Upper lobe of left lung (tissue), 4 donors: ENCODE measurements at regions not wholly inside any gene's neighbourhood (a gene's known extent, or its start where the extent isn't known, plus 50 kb on each side); places are given as distances from the start of the nearest gene placed in this dataset.

Experiments used
- CTCF ChIP-seq, 6 experiments: fragments of 450-650 bp in 4 of 6; fragments of 200-600 bp in 2 of 6; sonication (generic) in 2 of 6; IDR thresholded peaks; one replicate each; pipeline ENCODE4 v1.5.1; 2016 to 2019; ENCODE audit warnings: antibody characterized with exemption in 6 of 6
- POLR2A ChIP-seq, 4 donors: fragments of 450-650 bp; IDR thresholded peaks; one replicate each; pipeline ENCODE4 v1.5.1; 2016 to 2017; ENCODE audit warnings: antibody characterized with exemption in 4 of 4, mild to moderate bottlenecking in 2 of 4

DNA sequence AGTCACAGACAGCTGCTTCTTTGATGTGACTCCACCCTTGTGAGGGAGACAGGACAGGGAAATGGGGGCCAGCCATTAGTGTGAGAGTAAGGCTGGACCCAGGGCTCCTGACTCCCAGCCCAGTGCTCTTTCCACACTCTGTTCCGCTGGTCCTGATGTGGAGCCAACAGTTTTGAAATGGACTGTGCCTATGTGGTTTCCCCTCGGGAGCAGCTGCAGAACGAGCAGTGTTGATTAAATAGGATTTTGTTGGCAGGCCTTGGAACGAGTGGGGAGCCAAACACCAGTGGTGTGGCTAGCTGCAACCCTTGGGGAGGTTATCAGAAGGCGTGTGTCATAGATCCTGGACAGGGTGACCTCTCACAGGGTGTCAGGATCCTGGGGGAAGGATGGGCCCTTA lies 66.5 kb upstream of the AMPD3 start:
- TF ChIP-seq CTCF (IDR thresholded peaks at IDR 0.05), result no peak
- no peak for TF ChIP-seq POLR2A (IDR thresholded peaks at IDR 0.05)
